ENCODE measurements at regions not wholly inside any gene's neighbourhood (a gene's known extent, or its start where the extent isn't known, plus 50 kb on each side); places are given as distances from the start of the nearest gene placed in this dataset.

DNA sequence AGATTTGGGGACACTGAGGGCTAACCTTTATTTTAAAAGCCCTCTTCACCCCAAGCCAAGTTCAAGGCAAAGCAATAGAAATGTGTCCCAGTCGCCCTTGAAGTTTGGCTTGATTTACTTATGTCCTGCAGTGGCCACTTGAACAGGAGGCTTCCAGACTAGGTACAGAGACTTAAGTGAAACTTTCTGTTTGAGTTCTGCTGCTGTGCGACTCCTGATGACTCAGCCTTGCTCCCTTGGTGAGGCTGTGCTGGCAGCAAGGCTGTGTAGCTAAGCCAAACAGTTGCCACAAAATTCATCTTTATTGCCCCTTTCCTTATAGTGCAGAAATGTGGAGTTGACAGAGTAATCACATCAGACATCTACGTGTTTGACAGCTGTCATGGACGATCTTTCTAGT lies 68.8 kb upstream of the NTRK2 start:
- no peak for DNase-seq
- no peaks in the 10 kb centered on the region for H3K36me3 Mint-ChIP-seq (ENCODE audit: low read depth)
- H3K9me3 Mint-ChIP-seq, result peaks cover 3% of the 10 kb centered on the region
- no peak overlapping the region for H3K4me3 Mint-ChIP-seq
- H3K27ac Mint-ChIP-seq, result no peak overlapping the region
- H3K4me1 Mint-ChIP-seq (ENCODE audit: low read depth), result no peaks in the 10 kb centered on the region
- no peaks in the 10 kb centered on the region for H3K27me3 Mint-ChIP-seq

DNA sequence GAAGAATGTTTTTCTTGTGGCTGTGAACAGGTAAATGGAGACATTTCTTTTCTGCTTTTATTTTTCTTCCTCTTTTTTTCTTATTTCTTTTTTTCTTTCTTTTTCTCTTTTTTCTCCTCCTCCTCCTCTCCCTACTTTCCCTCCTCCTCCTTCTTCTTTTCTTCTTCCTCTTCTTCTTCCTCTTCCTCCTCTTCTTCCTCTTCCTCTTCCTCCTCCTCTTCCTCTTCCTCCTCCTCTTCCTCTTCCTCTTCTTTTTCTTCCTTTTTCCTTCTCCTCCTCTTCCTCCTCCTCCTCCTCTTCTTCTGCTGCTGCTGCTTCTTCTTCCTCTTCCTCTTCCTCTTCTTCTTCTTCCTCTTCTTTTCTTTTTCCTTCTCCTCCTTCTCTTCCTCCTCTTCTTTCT lies 65.3 kb upstream of the NTRK2 start:
- H3K27ac Mint-ChIP-seq, result no peak overlapping the region
- peaks cover 3% of the 10 kb centered on the region for H3K9me3 Mint-ChIP-seq
- DNase-seq, result no peak
- no peaks in the 10 kb centered on the region for H3K4me1 Mint-ChIP-seq (ENCODE audit: low read depth)
- H3K36me3 Mint-ChIP-seq (ENCODE audit: low read depth), result no peaks in the 10 kb centered on the region
- H3K4me3 Mint-ChIP-seq, result no peak overlapping the region
- no peaks in the 10 kb centered on the region for H3K27me3 Mint-ChIP-seq

DNA sequence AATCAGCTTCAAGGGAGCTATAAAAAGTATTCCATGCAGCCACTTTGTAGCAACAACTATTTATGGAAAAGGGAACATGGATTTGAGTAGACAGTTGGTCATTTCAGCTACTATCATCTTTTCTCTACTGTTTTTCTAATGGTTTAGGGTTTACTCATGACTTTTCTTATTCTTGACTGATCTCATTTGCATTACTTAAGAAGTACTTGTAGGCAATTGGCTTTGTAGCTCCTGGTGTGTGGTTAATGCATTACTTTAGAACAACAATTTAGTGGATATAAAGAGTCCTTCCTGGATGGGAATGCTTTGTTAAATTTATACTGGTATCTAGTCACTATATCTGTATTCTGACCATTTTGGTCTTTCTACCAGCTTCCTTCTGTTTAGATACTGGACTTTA lies 59.8 kb upstream of the NTRK2 start:
- H3K4me3 Mint-ChIP-seq, result no peak overlapping the region
- H3K27ac Mint-ChIP-seq, result no peak overlapping the region
- H3K9me3 Mint-ChIP-seq, result peaks cover 10% of the 10 kb centered on the region
- no peaks in the 10 kb centered on the region for H3K4me1 Mint-ChIP-seq (ENCODE audit: low read depth)
- H3K27me3 Mint-ChIP-seq, result no peaks in the 10 kb centered on the region
- no peaks in the 10 kb centered on the region for H3K36me3 Mint-ChIP-seq (ENCODE audit: low read depth)
- DNase-seq, result no peak

DNA sequence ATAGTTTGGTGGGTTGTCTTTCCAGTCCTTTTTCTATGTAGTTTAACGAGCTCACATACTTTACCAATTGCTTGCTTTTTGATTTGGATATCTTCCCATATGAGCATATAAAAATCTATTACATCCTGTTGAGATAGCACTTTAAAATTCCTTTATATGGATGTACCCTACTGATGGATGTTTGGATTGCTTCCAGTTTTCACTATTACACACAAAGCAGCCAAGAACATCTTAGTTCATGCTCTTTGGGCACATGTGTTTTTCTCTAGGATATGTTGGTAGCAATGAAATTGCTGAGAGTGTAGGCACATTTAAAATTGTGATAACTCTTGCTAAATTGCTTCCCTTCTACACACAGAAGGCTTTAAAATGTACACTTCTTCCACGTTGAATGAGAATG lies 56.1 kb upstream of the NTRK2 start:
- DNase-seq, result no peak
- Mint-ChIP-seq H3K27me3 (peaks cover 3% of the 10 kb centered on the region), H3K4me1 (ENCODE audit: low read depth) (no peaks in the 10 kb centered on the region), H3K36me3 (ENCODE audit: low read depth) (no peaks in the 10 kb centered on the region), H3K9me3 (peaks cover 10% of the 10 kb centered on the region), H3K27ac (no peak overlapping the region), H3K4me3 (no peak overlapping the region)

DNA sequence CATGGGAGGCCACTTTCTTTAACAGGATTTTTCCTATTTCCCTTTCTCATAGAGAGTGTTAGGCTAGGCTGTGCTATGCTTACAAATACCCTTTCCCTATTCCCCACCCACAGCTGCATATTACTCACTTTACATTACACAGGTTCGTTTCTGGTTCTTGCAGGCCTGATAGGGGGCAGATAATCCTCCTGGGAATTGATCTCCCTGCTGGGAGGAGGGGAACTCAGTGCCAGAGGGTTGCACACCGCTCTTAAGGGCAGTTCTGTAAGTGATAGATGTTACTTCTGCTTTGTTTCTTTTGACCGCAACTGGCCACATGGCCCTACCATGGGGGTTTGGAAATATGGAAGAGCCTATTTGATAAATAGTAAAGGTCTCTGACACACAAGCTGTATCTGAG lies 54.0 kb upstream of the NTRK2 start:
- no peak overlapping the region for H3K4me3 Mint-ChIP-seq
- H3K36me3 Mint-ChIP-seq (ENCODE audit: low read depth), result no peaks in the 10 kb centered on the region
- H3K9me3 Mint-ChIP-seq, result peaks cover 3% of the 10 kb centered on the region
- H3K27me3 Mint-ChIP-seq, result peaks cover 3% of the 10 kb centered on the region
- no peak overlapping the region for H3K27ac Mint-ChIP-seq
- no peak for DNase-seq
- no peaks in the 10 kb centered on the region for H3K4me1 Mint-ChIP-seq (ENCODE audit: low read depth)

DNA sequence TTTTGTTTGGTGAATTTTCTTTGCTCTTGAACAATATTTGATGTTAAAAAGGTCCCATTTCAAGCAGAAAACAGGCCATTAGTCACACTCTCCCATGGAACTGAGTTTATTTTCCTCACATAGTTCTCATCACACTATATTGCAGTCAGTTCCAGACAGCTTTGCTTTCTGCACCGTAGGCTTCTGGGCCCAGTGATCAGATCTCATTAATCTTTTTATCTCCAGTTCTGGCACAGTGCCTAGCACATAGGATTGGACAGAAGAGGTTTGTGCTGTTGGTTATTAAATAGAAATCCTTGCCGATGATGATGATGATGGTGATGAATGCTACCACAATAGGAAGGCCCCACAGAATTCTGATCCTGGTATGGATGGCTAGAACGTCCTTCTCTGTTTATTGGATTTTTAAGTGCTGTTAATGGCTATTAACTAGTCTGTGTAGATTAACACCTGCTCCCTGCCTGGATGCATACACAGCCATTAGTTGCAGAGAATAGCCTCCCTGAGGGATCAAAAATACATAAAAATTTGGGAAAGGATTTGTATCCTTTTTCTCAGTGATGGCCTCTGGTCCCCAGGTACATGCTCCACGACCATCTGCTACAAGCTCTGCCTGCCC lies 52.0 kb upstream of the NTRK2 start:
- no peaks in the 10 kb centered on the region for H3K4me1 Mint-ChIP-seq (ENCODE audit: low read depth)
- no peak overlapping the region for H3K27ac Mint-ChIP-seq
- H3K27me3 Mint-ChIP-seq, result peaks cover 3% of the 10 kb centered on the region
- H3K4me3 Mint-ChIP-seq, result no peak overlapping the region
- DNase-seq, result no peak
- H3K36me3 Mint-ChIP-seq (ENCODE audit: low read depth), result no peaks in the 10 kb centered on the region
- H3K9me3 Mint-ChIP-seq, result no peaks in the 10 kb centered on the region

Measured in activated T-cell treated with anti-CD3 and anti-CD28 coated beads, Interleukin-2, amount 50 U/mL, for 24 hours (primary cell).